GM13977 (cell line): ENCODE measurements at regions not wholly inside any gene's neighbourhood (a gene's known extent, or its start where the extent isn't known, plus 50 kb on each side); places are given as distances from the start of the nearest gene placed in this dataset.
"Not testable (repeated sequence)": the region's sequence is repeated elsewhere in the genome, so short reads cannot be mapped to it uniquely, and the experiment has no call there.

Experiments used
- DNase-seq: peaks from one replicate; pipeline ENCODE4 v3.0.0; 2012; ENCODE audit warnings: low spot score
- in situ Hi-C: fragments of 300-500 bp; cut with MboI; formaldehyde crosslinking; loops from one replicate; pipeline ENCODE4 v1.12.0; 2022; ENCODE audit warnings: low sequenced_read_pairs, low pct_unique_long_range_greater_than_20kb, mixed read lengths, inconsistent platforms; ENCODE audit not compliant: unreplicated experiment
- TF ChIP-seq, protein P1 (sequence below): IDR thresholded peaks from 2 replicates; pipeline ENCODE4 v1.5.1; 2012; ENCODE audit warnings: mild to moderate bottlenecking, control low read depth; ENCODE audit not compliant: insufficient read depth; ENCODE audit errors: extremely low read depth, missing control alignments

DNA sequence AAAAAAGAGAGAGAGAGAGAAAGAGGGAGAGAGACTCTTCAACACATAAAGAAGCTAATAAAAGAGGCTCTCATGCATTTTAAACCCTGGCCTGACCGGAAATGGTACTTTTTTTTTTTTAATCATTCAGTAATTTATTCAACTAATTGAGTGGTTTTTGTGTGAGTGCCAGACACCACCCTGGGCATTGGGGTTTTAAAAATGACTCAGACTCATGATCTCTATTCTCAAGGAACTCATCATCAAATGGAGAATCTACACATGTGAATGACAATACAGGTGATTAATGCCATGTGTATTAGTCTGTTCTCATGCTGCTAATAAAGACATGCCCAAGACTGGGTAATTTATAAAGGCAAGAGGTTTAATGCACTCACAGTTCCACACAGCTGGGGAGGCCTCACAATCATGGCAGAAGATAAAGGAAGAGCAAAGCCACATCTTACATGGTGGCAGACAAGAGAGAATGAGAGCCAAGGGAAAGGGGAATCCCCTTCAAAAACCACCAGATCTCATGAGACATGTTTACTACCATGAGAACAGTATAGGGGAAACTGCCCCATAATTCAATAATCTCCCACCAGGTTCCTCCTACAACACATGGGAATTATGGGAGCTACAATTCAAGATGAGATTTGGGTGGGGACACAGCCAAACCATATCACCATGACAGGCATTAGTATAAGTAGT lies 158.5 kb upstream of the AUTS2 start:
- DNase-seq = no peak
- in situ Hi-C loops = no loop called here
- TF ChIP-seq, protein P1, sequence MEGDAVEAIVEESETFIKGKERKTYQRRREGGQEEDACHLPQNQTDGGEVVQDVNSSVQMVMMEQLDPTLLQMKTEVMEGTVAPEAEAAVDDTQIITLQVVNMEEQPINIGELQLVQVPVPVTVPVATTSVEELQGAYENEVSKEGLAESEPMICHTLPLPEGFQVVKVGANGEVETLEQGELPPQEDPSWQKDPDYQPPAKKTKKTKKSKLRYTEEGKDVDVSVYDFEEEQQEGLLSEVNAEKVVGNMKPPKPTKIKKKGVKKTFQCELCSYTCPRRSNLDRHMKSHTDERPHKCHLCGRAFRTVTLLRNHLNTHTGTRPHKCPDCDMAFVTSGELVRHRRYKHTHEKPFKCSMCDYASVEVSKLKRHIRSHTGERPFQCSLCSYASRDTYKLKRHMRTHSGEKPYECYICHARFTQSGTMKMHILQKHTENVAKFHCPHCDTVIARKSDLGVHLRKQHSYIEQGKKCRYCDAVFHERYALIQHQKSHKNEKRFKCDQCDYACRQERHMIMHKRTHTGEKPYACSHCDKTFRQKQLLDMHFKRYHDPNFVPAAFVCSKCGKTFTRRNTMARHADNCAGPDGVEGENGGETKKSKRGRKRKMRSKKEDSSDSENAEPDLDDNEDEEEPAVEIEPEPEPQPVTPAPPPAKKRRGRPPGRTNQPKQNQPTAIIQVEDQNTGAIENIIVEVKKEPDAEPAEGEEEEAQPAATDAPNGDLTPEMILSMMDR = no peak

DNA sequence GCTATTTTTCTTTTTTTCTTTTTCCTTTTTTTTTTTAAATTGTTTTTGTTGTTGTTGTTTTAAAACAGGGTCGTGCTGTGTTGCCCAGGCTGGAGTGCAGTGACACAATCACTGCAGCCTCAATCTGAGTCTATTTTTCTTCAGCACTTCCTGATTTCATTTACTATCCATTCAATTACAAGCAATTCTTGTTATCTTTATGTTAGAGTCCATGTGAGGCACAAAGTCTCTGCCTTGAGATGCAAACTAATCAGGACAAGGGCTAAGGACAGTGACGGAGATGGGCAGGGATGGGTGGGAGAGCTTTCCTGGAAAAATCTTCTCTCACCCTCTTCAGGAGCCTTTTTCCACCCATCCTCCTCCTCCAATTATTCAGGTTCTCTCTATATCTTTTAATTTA lies 157.3 kb upstream of the AUTS2 start:
- DNase-seq = no peak
- in situ Hi-C loops = no loop called here
- TF ChIP-seq, protein P1 = no peak

DNA sequence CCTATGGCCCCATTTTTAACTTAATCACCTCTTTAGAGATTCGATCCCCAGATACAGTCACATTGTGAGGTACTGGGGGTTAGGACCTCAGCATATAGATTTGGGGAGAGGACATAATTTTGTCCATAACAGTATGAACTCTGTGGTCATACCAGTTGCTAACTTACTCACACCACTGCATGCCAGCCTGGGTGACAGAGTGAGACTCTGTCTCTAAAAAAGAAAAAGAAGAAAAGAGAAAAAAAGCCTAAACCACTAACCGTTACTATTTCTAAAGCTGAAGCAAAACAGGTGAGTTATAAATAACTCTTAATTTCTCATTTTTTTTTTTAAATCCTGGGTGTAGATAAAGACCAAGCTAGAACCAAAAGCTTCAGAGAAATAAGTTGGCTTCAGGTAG lies 155.1 kb upstream of the AUTS2 start:
- TF ChIP-seq, protein P1 = no peak
- in situ Hi-C loops = no loop called here

DNA sequence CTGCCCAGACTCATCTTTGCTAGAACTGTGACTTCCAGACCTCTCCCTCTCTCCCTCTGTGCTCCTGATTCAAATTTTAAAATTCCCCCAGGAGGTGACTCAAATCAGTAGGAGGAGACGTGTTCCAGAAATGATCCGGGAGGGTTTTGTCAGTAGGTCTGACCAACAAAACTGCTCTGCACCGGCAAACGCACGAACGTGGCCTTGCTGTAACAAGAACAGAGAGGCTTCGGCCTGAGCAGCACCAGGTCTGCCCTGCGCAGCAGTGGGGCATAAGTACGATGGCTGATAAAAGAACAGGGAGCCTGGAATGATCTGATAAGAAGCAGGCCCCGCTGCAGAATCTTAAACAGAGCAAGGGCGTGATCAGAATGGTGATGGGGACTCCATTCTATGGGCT lies 152.7 kb upstream of the AUTS2 start:
- in situ Hi-C loops = no loop called here
- TF ChIP-seq, protein P1 = no peak
- no peak for DNase-seq

More for the DNA sequence above, 155.1 kb upstream of the AUTS2 start:
- no peak for DNase-seq

DNA sequence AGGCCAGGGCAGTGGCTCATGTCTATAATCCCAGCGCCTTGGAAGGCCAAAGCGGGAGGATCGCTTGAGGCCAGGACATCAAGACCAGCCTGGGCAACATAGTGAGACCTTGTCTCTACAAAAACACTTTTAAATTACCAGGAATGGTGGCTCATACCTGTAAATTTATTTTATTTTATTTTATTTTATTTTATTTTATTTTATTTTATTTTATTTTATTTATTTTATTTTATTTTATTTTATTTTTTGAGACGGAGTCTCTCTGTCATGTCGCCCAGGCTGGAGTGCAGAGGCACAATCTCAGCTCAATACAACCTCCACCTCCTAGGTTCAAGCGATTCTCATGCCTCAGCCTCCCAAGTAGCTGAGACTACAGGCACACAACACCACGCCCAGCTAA lies 152.1 kb upstream of the AUTS2 start:
- DNase-seq, in situ Hi-C loops: not testable (repeated sequence)

DNA sequence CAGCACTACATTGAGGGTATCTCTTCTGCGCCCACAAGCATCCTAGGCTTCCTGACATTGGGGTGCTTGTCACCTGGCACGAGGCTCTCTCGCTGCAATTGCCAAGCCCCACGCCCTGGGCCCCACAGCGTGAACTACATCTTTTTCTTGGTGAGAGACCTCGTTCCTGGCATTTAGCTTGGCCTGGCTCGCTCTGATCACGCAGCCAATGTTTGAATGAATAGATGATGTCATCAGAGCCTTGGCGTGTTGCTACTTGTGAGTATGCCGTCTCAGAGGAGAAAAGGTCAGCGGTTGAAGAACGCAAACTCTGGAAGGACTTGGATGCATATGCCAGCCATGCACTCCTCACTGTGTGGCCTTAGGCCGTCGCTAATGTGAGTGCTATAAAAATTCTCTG lies 150.2 kb upstream of the AUTS2 start:
- TF ChIP-seq, protein P1 = no peak
- no peak for DNase-seq
- in situ Hi-C loops = no loop called here

DNA sequence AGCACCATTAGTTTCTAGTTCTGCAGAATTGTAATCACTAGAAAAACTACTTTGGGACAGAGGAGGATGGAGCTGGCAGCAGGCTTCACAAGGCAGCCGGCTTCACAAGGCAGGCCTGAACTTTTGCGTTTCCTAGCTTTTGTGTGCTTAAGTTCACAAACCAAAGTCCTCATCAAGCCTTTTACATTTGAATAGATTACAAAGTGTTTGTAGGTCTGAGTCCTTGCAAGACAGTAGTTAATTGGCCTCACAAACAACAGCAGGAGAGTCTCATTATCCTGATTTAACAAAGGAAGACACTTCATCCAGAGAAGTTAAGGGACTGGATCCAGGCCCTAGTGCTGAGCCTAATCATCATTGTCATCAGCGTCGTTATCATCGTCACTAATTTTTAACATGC lies 147.8 kb upstream of the AUTS2 start:
- TF ChIP-seq, protein P1 = no peak
- DNase-seq = no peak
- in situ Hi-C loops = no loop called here
